Mesodermal cell (in vitro differentiated cells): ENCODE measurements at regions not wholly inside any gene's neighbourhood (a gene's known extent, or its start where the extent isn't known, plus 50 kb on each side); places are given as distances from the start of the nearest gene placed in this dataset.

Experiments used
- H3K27ac ChIP-seq: 2 replicates; pipeline ENCODE4 v1.7.0; 2013; ENCODE audit warnings: mild to moderate bottlenecking, low read depth, low read length, moderate library complexity; ENCODE audit not compliant: severe bottlenecking
- H3K36me3 ChIP-seq: 2 replicates; pipeline ENCODE4 v1.7.1; 2013; ENCODE audit warnings: mild to moderate bottlenecking, low read length, moderate library complexity; ENCODE audit not compliant: control insufficient read depth, insufficient read depth
- H3K4me1 ChIP-seq: one replicate; pipeline ENCODE4 v1.7.1; 2013; ENCODE audit warnings: mild to moderate bottlenecking, low read length; ENCODE audit not compliant: insufficient read depth, control insufficient read depth, poor library complexity, severe bottlenecking
- H3K4me3 ChIP-seq: 2 replicates; pipeline ENCODE4 v1.7.0; 2013; ENCODE audit warnings: low read length, control low read depth, mild to moderate bottlenecking; ENCODE audit not compliant: insufficient read depth, poor library complexity, severe bottlenecking; ENCODE audit errors: extremely low read depth
- H3K9me3 ChIP-seq: 2 replicates; pipeline ENCODE4 v1.7.1; 2013; ENCODE audit warnings: mild to moderate bottlenecking, low read length, moderate library complexity; ENCODE audit not compliant: control insufficient read depth
- WGBS, 2 experiments: methylation state at CpG; one replicate each; pipeline ENCODE4 v1.1.5; 2013; ENCODE audit warnings: missing lambda C conversion rate in 2 of 2; ENCODE audit not compliant: insufficient coverage in 2 of 2; 5-methylcytosine and 5-hydroxymethylcytosine counted together

DNA sequence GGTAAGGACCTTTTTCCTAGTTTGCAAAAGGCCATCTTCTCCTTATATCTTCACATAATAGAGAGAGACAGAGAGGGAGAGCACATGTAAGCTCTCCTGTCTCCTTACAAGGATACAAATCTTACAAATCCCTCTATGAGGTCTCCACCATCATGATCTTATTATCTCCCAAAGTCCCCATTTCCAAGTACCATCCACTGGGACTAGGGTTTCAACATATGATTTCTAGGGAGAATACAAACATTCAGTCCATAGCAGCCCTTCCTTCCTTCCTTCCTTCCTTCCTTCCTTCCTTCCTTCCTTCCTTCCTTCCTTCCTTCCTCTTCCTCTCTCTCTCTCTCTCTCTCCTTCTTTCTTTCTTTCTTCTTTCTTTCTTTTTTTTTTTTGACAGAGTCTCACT lies 1132.9 kb upstream of the WWC1 start:
- no peaks in the 10 kb centered on the region for H3K9me3 ChIP-seq
- no peak overlapping the region for H3K4me3 ChIP-seq
- no peaks in the 10 kb centered on the region for H3K36me3 ChIP-seq
- no peaks in the 10 kb centered on the region for H3K4me1 ChIP-seq
- no peak overlapping the region for H3K27ac ChIP-seq

DNA sequence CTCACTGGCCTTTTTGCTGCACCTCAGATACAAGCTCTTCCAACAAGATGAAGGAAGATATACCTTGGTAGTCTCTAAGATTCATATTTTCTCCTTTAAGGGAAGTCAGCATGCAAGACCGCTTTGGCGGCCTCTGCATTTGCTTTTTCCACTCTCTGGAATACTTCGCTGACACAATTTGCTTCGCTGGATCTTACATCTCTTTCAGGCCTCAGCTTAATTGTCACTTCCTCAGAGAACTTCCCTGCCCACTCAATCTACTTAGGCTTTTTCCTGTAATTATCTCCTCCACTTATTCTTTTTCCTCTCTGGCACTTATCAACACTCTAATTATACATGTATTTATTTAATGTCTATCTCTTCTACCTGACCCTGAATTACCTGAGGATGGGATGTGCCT lies 1131.1 kb upstream of the WWC1 start:
- no peak overlapping the region for H3K27ac ChIP-seq
- no peaks in the 10 kb centered on the region for H3K9me3 ChIP-seq
- H3K4me3 ChIP-seq, result no peak overlapping the region
- no peaks in the 10 kb centered on the region for H3K4me1 ChIP-seq
- WGBS, 2 experiments, result 91 to 97% methylated on average over 4 of the region's 4 CpGs
- H3K36me3 ChIP-seq, result no peaks in the 10 kb centered on the region

DNA sequence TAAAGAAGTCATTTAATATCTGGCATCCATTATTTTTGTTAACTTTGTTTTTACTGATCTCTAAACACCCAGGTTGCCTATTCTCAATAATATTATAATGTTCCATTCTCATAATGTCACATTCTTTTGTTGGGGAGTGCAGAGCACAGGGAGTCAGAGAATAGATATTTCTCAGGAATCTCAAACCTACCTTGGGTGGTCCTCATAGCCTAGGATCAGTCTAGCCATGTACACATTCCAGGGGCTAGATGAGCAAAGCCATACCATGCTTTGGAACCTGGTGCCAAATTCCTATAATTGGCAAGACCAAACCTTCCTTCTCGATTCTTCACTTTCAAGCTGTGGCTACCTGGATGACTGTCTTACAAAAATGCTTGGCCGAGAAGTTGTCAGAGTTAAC lies 1124.7 kb upstream of the WWC1 start:
- WGBS, 2 experiments, result 96% methylated on average over 2 of the region's 2 CpGs; no CpG with 5 or more reads in 1 of the 2 experiments
- no peaks in the 10 kb centered on the region for H3K36me3 ChIP-seq

DNA sequence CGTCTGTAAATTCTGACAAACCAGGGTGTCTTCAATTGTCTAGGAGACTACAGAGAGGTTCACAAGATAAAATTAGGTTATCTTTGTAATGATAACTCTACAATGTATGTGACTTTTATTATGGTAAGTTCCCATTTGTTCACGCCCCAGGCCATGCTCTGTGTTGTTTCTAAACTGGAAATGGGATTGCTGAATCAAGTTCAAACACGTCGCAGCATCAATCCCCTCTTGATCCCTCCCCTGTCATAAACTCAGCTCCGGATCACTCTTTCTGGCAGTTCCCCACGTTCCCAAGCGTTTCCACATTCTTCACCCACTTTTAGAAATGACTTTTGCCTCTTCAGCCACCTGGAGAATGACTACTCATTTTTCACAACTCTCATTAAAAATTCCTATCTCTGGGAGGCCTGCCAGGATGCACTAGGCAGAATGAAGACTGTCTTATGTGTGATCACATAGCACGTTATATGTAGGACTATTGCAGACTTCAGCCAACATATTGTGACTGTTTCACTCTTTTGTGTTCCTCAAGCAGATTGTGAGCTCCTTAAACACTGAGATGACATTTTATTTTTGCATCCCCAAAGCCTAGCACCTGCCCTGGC lies 1124.2 kb upstream of the WWC1 start:
- Histone ChIP-seq H3K9me3 (no peaks in the 10 kb centered on the region), H3K4me3 (no peak overlapping the region)

More for the DNA sequence above, 1124.7 kb upstream of the WWC1 start:
- Histone ChIP-seq H3K4me1 (no peaks in the 10 kb centered on the region), H3K4me3 (no peak overlapping the region), H3K27ac (no peak overlapping the region), H3K9me3 (no peaks in the 10 kb centered on the region)

DNA sequence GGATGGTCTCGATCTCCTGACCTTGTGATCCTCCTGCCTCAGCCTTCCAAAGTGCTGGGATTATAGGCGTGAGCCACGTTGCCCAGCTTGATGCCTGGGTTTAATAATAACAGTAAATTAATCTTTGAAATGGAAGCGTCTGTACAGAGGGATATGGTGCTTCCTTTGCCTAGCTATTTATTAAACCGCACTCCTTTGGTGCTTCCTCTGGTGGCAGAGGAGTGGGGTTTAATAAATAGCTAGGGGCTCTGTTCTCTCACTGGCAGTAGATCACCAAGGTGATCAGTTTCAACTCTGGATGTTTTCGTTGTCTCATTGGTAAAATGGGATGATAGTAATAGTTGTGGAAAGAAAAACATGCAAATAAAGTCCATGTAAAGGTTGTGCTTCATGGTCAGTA lies 1122.5 kb upstream of the WWC1 start:
- Histone ChIP-seq H3K27ac (no peak overlapping the region), H3K36me3 (no peaks in the 10 kb centered on the region), H3K4me1 (no peaks in the 10 kb centered on the region), H3K4me3 (no peak overlapping the region), H3K9me3 (no peaks in the 10 kb centered on the region)
- WGBS, 2 experiments, result 88 to 98% methylated on average over 4 to 5 of the region's 6 CpGs

More for the DNA sequence above, 1124.2 kb upstream of the WWC1 start:
- 77 to 91% methylated on average over 7 to 8 of the region's 8 CpGs for WGBS, 2 experiments
- no peaks in the 10 kb centered on the region for H3K36me3 ChIP-seq
- no peaks in the 10 kb centered on the region for H3K4me1 ChIP-seq
- no peak overlapping the region for H3K27ac ChIP-seq

DNA sequence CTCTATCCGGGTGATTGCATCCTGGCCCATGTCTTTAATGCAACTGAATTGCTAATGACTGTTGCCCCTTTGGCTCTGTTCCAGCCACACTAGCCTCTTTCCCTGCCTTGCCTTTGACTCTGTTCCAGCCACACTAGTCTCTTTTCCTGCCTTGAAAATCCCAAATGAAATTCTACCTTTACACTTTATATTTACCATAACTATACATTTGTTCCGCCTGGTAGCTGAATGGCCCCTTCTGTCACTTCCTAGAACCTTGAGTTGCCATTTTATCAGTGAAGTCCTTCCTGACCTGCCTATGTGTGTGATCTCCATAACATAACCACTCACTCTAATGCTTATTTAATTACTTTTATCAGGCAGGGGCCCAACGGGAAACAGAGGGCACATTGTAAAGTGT lies 1120.4 kb upstream of the WWC1 start:
- WGBS, 2 experiments, result 80 to 91% methylated on average over 2 to 3 of the region's 3 CpGs

DNA sequence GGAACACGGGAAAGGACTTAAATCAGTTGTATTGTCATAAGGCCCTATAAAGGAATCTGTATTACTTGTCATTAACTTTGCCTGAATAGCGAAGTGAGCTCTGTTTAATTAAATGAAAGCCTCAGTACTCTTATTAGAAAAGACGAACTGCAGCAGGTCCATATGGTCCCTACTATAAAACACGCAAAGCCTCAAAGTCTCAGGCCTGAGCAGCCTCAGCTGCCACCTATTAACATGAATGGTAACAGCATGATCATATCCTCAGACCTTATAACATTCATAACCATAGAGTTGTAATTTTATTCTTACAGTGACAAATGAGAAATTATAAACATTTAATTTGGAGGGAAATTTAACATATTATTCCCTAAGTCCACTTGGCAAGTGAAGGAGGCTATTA lies 1113.7 kb upstream of the WWC1 start:
- H3K27ac ChIP-seq, result no peak overlapping the region
- WGBS, 2 experiments, result 87 to 93% methylated on average over 2 to 3 of the region's 4 CpGs

More for the DNA sequence above, 1120.4 kb upstream of the WWC1 start:
- H3K4me1 ChIP-seq, result no peaks in the 10 kb centered on the region
- H3K27ac ChIP-seq, result no peak overlapping the region
- no peaks in the 10 kb centered on the region for H3K36me3 ChIP-seq
- no peaks in the 10 kb centered on the region for H3K9me3 ChIP-seq
- H3K4me3 ChIP-seq, result no peak overlapping the region

DNA sequence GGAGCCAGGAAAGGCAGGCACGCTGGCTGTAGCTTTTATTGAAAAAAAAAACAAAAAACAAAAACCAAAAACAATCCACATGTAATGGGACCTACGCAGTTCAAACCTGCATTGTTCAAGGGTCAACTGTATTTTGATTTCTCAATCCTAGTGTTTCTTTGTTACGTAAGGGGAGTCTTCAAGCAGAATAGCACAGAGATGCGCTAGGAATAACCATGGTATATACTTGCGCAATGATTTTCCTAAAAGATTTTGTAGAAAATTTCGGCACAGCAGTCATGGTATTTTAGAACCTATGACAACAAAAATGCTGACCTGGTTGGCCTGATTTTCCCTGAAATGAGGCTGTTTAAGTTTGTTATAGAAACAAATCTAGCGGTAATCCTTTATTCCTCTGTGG lies 1110.5 kb upstream of the WWC1 start:
- Histone ChIP-seq H3K27ac (no peak overlapping the region), H3K4me3 (no peak overlapping the region), H3K9me3 (no peaks in the 10 kb centered on the region), H3K36me3 (no peaks in the 10 kb centered on the region), H3K4me1 (no peaks in the 10 kb centered on the region)
- 95 to 97% methylated on average over 6 to 7 of the region's 7 CpGs for WGBS, 2 experiments

More for the DNA sequence above, 1113.7 kb upstream of the WWC1 start:
- H3K4me3 ChIP-seq, result no peak overlapping the region
- no peaks in the 10 kb centered on the region for H3K9me3 ChIP-seq
- H3K36me3 ChIP-seq, result no peaks in the 10 kb centered on the region
- no peaks in the 10 kb centered on the region for H3K4me1 ChIP-seq

DNA sequence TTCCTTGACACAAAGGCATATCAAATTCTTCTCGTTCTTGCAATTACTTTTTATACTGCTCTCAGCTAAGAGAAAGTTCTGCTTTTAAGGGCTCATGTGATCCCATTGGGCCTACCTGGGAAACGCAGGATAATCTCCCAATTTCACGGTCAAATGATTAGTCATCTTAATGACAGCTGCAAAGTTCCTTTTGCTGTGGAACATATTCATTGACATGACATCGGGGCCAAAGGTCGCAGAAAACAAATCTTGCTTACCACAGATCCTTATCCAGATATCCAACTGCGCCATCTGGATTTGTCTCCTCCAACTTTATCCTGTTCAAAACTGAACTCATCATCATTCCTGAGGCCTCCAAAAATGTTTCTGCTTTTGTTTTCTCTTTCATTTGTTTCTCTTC lies 1085.6 kb upstream of the WWC1 start:
- 90 to 91% methylated on average over 6 of the region's 6 CpGs for WGBS, 2 experiments
- no peaks in the 10 kb centered on the region for H3K9me3 ChIP-seq
- H3K4me1 ChIP-seq, result peaks cover 7% of the 10 kb centered on the region
- no peak overlapping the region for H3K27ac ChIP-seq
- H3K4me3 ChIP-seq, result no peak overlapping the region
- no peaks in the 10 kb centered on the region for H3K36me3 ChIP-seq

DNA sequence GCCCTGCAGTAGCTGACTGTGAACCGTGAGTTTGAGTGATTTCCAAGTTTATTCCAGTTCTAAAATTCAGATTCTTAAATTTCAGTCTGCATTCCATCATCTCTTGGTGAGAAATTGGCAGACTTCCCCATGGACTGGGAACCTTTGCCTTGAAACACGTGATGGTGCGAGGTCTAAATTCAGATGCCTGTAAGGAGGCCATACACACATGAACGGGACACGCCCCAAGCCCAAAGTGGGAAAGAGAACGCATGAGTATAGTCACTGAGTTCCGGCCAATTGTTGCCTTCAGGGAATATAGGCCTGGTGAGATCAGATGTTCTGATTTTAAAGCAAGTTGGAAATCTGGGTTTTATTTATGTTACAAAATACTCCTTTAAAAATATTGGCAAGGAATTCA lies 1084.4 kb upstream of the WWC1 start:
- no peaks in the 10 kb centered on the region for H3K9me3 ChIP-seq
- H3K4me3 ChIP-seq, result no peak overlapping the region
- H3K27ac ChIP-seq, result no peak overlapping the region
- 89 to 96% methylated on average over 5 to 6 of the region's 7 CpGs for WGBS, 2 experiments
- peaks cover 7% of the 10 kb centered on the region for H3K4me1 ChIP-seq
- H3K36me3 ChIP-seq, result no peaks in the 10 kb centered on the region

DNA sequence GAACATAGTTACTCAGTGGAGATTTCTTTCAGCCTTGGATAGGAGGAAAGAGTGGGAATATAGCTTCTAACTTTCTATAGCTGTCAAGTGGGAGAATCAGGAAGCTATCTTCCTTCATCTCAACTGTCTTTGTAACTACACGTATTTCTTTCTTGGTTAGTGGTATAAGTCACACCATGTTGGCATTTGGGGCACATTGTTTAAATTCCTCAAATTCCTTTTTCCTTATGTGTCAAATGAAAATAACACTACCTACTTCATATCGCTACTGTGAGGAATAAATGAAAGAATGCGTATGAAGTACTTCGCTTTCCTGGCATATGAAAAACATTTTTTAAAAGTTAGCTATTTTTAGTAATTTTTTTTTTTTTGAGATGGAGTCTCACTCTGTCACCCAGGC lies 1082.5 kb upstream of the WWC1 start:
- Histone ChIP-seq H3K4me3 (no peak overlapping the region), H3K9me3 (no peaks in the 10 kb centered on the region), H3K4me1 (peaks cover 7% of the 10 kb centered on the region), H3K36me3 (no peaks in the 10 kb centered on the region), H3K27ac (no peak overlapping the region)
- no CpG with 5 or more reads among the region's 4 CpGs for WGBS, 2 experiments
